Endothelial cell of umbilical vein (primary cell): ENCODE measurements at regions not wholly inside any gene's neighbourhood (a gene's known extent, or its start where the extent isn't known, plus 50 kb on each side); places are given as distances from the start of the nearest gene placed in this dataset.
A peak's percentile ranks its signal among the peaks of the same experiment; 100 is the strongest.

ENCODE experiments used
- BruUV-seq: library from RNA; stranded (reverse); fragments of 400-500 nt; replicated peaks from 2 replicates; lab custom pipeline; 2021; lab: Mats Ljungman, UMichigan
- CTCF ChIA-PET: fragments of 300-600, 350-600 bp; sonication (Branson Sonifier 250); formaldehyde crosslinking; loops from one replicate; lab custom pipeline; 2021; ENCODE audit warnings: antibody characterized with exemption, inconsistent platforms; lab: Charles Lee
- POLR2A ChIA-PET: fragments of 300-600, 350-600 bp; sonication (Branson Sonifier 250); formaldehyde crosslinking; loops from one replicate; lab custom pipeline; 2021; ENCODE audit warnings: antibody characterized with exemption, inconsistent platforms; lab: Charles Lee
- DNase-seq: peaks from one replicate; pipeline ENCODE4 v3.0.0-alpha.2; 2011; ENCODE audit warnings: low read depth, low spot score
- FAIRE-seq: peaks from 2 replicates; lab custom pipeline; 2011; peaks lifted over from hg19 to GRCh38; lab: Jason Lieb, UNC
- H2AFZ ChIP-seq: 2 replicates; pipeline ENCODE4 v1.6.0; 2012; ENCODE audit warnings: low read depth, low read length, control low read depth, inconsistent platforms
- H3K27ac ChIP-seq: 2 replicates; pipeline ENCODE4 v1.5.1; 2011; ENCODE audit warnings: low read depth, mild to moderate bottlenecking, control low read depth, low read length, moderate library complexity; ENCODE audit not compliant: insufficient read depth
- H3K27me3 ChIP-seq, 2 experiments: 2 replicates each; pipeline versions ENCODE4 v1.6.0 to v1.6.1; 2011; ENCODE audit warnings: low read length in 2 of 2, mixed read lengths in 1 of 2; ENCODE audit not compliant: control insufficient read depth in 2 of 2, insufficient read depth in 2 of 2
- H3K36me3 ChIP-seq, 2 experiments: 2 replicates in 1 of 2; 3 replicates in 1 of 2; pipeline ENCODE4 v1.5.1; 2011; ENCODE audit warnings: low read length in 2 of 2, mild to moderate bottlenecking in 1 of 2, moderate library complexity in 1 of 2; ENCODE audit not compliant: control insufficient read depth in 2 of 2, insufficient read depth in 2 of 2; ENCODE audit errors: extremely low read depth in 1 of 2
- H3K4me1 ChIP-seq: 3 replicates; pipeline ENCODE4 v1.5.1; 2011; ENCODE audit warnings: mild to moderate bottlenecking, low read length; ENCODE audit not compliant: control insufficient read depth, insufficient read depth; ENCODE audit errors: extremely low read depth
- H3K4me2 ChIP-seq: 2 replicates; pipeline ENCODE4 v1.6.1; 2011; ENCODE audit warnings: low read length, control low read depth, mixed read lengths; ENCODE audit not compliant: insufficient read depth
- H3K4me3 ChIP-seq, 3 experiments: fragments of 200-600 bp in 1 of 3; sonication (generic), shearing (Covaris generic) in 1 of 3; replicated peaks in 1 of 3; 2 replicates each; pipeline ENCODE4 v1.5.1; 2011 to 2016; ENCODE audit warnings: control low read depth in 3 of 3, low read length in 3 of 3, mild to moderate bottlenecking in 2 of 3, inconsistent platforms in 1 of 3, low read depth in 1 of 3, moderate library complexity in 1 of 3; ENCODE audit not compliant: insufficient read depth in 1 of 3
- H3K79me2 ChIP-seq: 2 replicates; pipeline ENCODE4 v1.6.0; 2012; ENCODE audit warnings: low read length, inconsistent platforms; ENCODE audit not compliant: control insufficient read depth, insufficient read depth
- H3K9ac ChIP-seq: replicated peaks from 2 replicates; pipeline ENCODE3; 2011; ENCODE audit warnings: low read length, control low read depth; ENCODE audit not compliant: insufficient read depth; ENCODE audit errors: extremely low read depth
- H3K9me1 ChIP-seq: replicated peaks from 3 replicates; pipeline ENCODE4 v1.6.0; 2011; ENCODE audit warnings: mild to moderate bottlenecking, low read length; ENCODE audit not compliant: control insufficient read depth, insufficient read depth; ENCODE audit errors: extremely low read depth
- H3K9me3 ChIP-seq: replicated peaks from 2 replicates; pipeline ENCODE4 v1.5.1; 2012; ENCODE audit warnings: low read length, inconsistent platforms; ENCODE audit not compliant: control insufficient read depth, insufficient read depth
- H4K20me1 ChIP-seq: replicated peaks from 2 replicates; pipeline ENCODE3; 2011; ENCODE audit warnings: mild to moderate bottlenecking, low read length; ENCODE audit not compliant: control insufficient read depth, insufficient read depth; ENCODE audit errors: extremely low read depth
- EZH2 ChIP-seq: IDR thresholded peaks from 2 replicates; pipeline ENCODE4 v1.6.1; 2012; ENCODE audit warnings: borderline replicate concordance, low read depth, mild to moderate bottlenecking, moderate library complexity, low read length, inconsistent platforms; ENCODE audit not compliant: severe bottlenecking
- FOS ChIP-seq: IDR thresholded peaks from 2 replicates; pipeline ENCODE4 v1.6.1; 2011; ENCODE audit warnings: mild to moderate bottlenecking, low read length, moderate library complexity, borderline replicate concordance; ENCODE audit not compliant: insufficient read depth
- GATA2 ChIP-seq: IDR thresholded peaks from 2 replicates; pipeline ENCODE4 v1.7.0; 2011; ENCODE audit warnings: low read depth, mild to moderate bottlenecking, moderate library complexity, mixed read lengths, low read length; ENCODE audit not compliant: insufficient read length, insufficient read depth
- JUN ChIP-seq: IDR thresholded peaks from 2 replicates; pipeline ENCODE4 v1.6.1; 2011; ENCODE audit warnings: borderline replicate concordance, low read depth; ENCODE audit not compliant: insufficient read length, insufficient read depth
- MYC ChIP-seq: IDR thresholded peaks from one replicate; pipeline ENCODE4 v1.6.1; 2011; ENCODE audit warnings: mild to moderate bottlenecking, low read depth, low read length
- POLR2A ChIP-seq: IDR thresholded peaks from 2 replicates; pipeline ENCODE4 v1.6.1; 2012; ENCODE audit warnings: low read depth, mild to moderate bottlenecking, control low read depth, low read length
- POLR2AphosphoS5 ChIP-seq: IDR thresholded peaks from 2 replicates; pipeline ENCODE4 v1.6.1; 2012; ENCODE audit warnings: low read depth, mild to moderate bottlenecking, control low read depth, low read length, moderate library complexity; ENCODE audit not compliant: insufficient read depth
- dilution Hi-C: fragments of 300-500 bp; cut with MboI; formaldehyde crosslinking; loops from one replicate; pipeline ENCODE4 v1.15.0; 2019; ENCODE audit warnings: low sequenced_read_pairs; ENCODE audit not compliant: extremely low pct_ligation_motif_present
- intact Hi-C: fragments of 100-400 bp; cut with micrococcal nuclease; formaldehyde crosslinking; loops from one replicate; pipeline ENCODE4 v1.10.0; 2022
- TF ChIP-seq, protein P1 (sequence below): IDR thresholded peaks from 2 replicates; pipeline ENCODE4 v1.6.1; 2011; ENCODE audit not compliant: insufficient read depth, insufficient read length
- TF ChIP-seq, protein P2 (sequence below), 2 donors: IDR thresholded peaks; 1 replicate in 1 of 2; 2 replicates in 1 of 2; pipeline ENCODE4 v1.5.1; 2011; ENCODE audit warnings: low read length in 2 of 2, mild to moderate bottlenecking in 2 of 2, moderate library complexity in 2 of 2, control low read depth in 1 of 2, inconsistent platforms in 1 of 2, low read depth in 1 of 2; ENCODE audit not compliant: insufficient read depth in 1 of 2; ENCODE audit errors: extremely low read depth in 1 of 2

- no peaks in the 10 kb centered on the region for H3K9me3 ChIP-seq
- FAIRE-seq (no peak), DNase-seq (no peak)
- TF ChIP-seq MYC (no peak), JUN (peak; percentile 5)
- TF ChIP-seq, protein P1, sequence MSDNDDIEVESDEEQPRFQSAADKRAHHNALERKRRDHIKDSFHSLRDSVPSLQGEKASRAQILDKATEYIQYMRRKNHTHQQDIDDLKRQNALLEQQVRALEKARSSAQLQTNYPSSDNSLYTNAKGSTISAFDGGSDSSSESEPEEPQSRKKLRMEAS = no peak
- POLR2A ChIA-PET = no interaction called here
- no peak overlapping the region for H2AFZ ChIP-seq
- H3K9ac ChIP-seq = no peak overlapping the region
- H3K27me3 ChIP-seq = no peaks in the 10 kb centered on the region
- no peaks in the 10 kb centered on the region for H3K9me1 ChIP-seq
- BruUV-seq = no TSS peak
- CTCF ChIA-PET = no interaction called here
- intact Hi-C loops = no loop called here
- H3K79me2 ChIP-seq = no peaks in the 10 kb centered on the region
- no peaks in the 10 kb centered on the region for H4K20me1 ChIP-seq
- no peak overlapping the region for H3K27ac ChIP-seq
- H3K36me3 ChIP-seq = no peaks in the 10 kb centered on the region
- no peak overlapping the region for H3K4me3 ChIP-seq
- dilution Hi-C loops = no loop called here
- H3K4me1 ChIP-seq = no peaks in the 10 kb centered on the region
- no peak overlapping the region for H3K4me2 ChIP-seq
Measured at GRCh38 chr1:233543338-233544255, 70.3 kb upstream of the KCNK1 start.

GRCh38 chr1:233544304-233544703 is 69.6 kb upstream of the KCNK1 start:
- Histone ChIP-seq H2AFZ (no peak overlapping the region), H3K9me1 (no peaks in the 10 kb centered on the region)

More at GRCh38 chr1:233544304-233544703, 69.6 kb upstream of the KCNK1 start:
- BruUV-seq = no TSS peak
- dilution Hi-C loops = no loop called here
- CTCF ChIA-PET = no interaction called here
- H3K4me2 ChIP-seq = no peak overlapping the region
- DNase-seq (no peak), FAIRE-seq (no peak)
- POLR2A ChIA-PET = no interaction called here
- no peak overlapping the region for H3K9ac ChIP-seq
- H3K36me3 ChIP-seq = no peaks in the 10 kb centered on the region
- H3K4me3 ChIP-seq = no peak overlapping the region
- no peaks in the 10 kb centered on the region for H3K4me1 ChIP-seq
- H3K27me3 ChIP-seq = no peaks in the 10 kb centered on the region
- H3K27ac ChIP-seq = no peak overlapping the region
- no peaks in the 10 kb centered on the region for H3K79me2 ChIP-seq
- intact Hi-C loops = no loop called here
- TF ChIP-seq GATA2 = no peak
- TF ChIP-seq EZH2 = no peak
- TF ChIP-seq MYC = no peak
- TF ChIP-seq JUN = no peak
- TF ChIP-seq POLR2AphosphoS5 = no peak
- TF ChIP-seq, protein P2, sequence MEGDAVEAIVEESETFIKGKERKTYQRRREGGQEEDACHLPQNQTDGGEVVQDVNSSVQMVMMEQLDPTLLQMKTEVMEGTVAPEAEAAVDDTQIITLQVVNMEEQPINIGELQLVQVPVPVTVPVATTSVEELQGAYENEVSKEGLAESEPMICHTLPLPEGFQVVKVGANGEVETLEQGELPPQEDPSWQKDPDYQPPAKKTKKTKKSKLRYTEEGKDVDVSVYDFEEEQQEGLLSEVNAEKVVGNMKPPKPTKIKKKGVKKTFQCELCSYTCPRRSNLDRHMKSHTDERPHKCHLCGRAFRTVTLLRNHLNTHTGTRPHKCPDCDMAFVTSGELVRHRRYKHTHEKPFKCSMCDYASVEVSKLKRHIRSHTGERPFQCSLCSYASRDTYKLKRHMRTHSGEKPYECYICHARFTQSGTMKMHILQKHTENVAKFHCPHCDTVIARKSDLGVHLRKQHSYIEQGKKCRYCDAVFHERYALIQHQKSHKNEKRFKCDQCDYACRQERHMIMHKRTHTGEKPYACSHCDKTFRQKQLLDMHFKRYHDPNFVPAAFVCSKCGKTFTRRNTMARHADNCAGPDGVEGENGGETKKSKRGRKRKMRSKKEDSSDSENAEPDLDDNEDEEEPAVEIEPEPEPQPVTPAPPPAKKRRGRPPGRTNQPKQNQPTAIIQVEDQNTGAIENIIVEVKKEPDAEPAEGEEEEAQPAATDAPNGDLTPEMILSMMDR (IDR thresholded peaks at IDR 0.05; ENCODE audit: extremely low read depth in 1 of 2, insufficient read depth in 1 of 2, low read depth in 1 of 2, low read length in 2 of 2) = no peak
- no peak for TF ChIP-seq POLR2A
- TF ChIP-seq, protein P1 = no peak
- no peak for TF ChIP-seq FOS
- H3K9me3 ChIP-seq = no peaks in the 10 kb centered on the region
- H4K20me1 ChIP-seq = no peaks in the 10 kb centered on the region
